Liver (tissue), 3 donors: ENCODE measurements at regions not wholly inside any gene's neighbourhood (a gene's known extent, or its start where the extent isn't known, plus 50 kb on each side); places are given as distances from the start of the nearest gene placed in this dataset.

Experiments
- ATF3 ChIP-seq: IDR thresholded peaks from 2 replicates; pipeline ENCODE4 v1.6.1; 2016; ENCODE audit warnings: antibody characterized with exemption
- CTCF ChIP-seq: fragments of 150-350 bp; IDR thresholded peaks from 2 replicates; pipeline ENCODE4 v1.5.1; 2017; ENCODE audit warnings: improper control_type of control experiment, low read depth, low read length; ENCODE audit not compliant: missing input control
- EGR1 ChIP-seq, 2 donors: IDR thresholded peaks; 2 replicates each; pipeline ENCODE4 v1.6.1; 2016 to 2018; ENCODE audit warnings: antibody characterized with exemption in 2 of 2, low read depth in 2 of 2
- MAX ChIP-seq: IDR thresholded peaks from 2 replicates; pipeline ENCODE4 v1.6.1; 2016; ENCODE audit warnings: antibody characterized with exemption
- REST ChIP-seq: IDR thresholded peaks from 2 replicates; pipeline ENCODE4 v1.6.1; 2016; ENCODE audit warnings: antibody characterized with exemption, mild to moderate bottlenecking
- RXRA ChIP-seq, 2 donors: IDR thresholded peaks; 2 replicates each; pipeline ENCODE4 v1.6.1; 2017 to 2018; ENCODE audit warnings: antibody characterized with exemption in 2 of 2, mild to moderate bottlenecking in 1 of 2
- donor health status: healthy.
- donor health status: healthy.

- TF ChIP-seq CTCF (no peak), MAX (no peak), RXRA (IDR thresholded peaks at IDR 0.05) (no peak), REST (no peak), ATF3 (no peak), EGR1 (IDR thresholded peaks at IDR 0.05; ENCODE audit: low read depth in 2 of 2) (no peak)
Measured at GRCh38 chr6:170135461-170135820, 155.4 kb downstream of the DLL1 start.
